ENCODE measurements at regions not wholly inside any gene's neighbourhood (a gene's known extent, or its start where the extent isn't known, plus 50 kb on each side); places are given as distances from the start of the nearest gene placed in this dataset.

- no peak overlapping the region for H3K27ac ChIP-seq
- TF ChIP-seq, protein P1, sequence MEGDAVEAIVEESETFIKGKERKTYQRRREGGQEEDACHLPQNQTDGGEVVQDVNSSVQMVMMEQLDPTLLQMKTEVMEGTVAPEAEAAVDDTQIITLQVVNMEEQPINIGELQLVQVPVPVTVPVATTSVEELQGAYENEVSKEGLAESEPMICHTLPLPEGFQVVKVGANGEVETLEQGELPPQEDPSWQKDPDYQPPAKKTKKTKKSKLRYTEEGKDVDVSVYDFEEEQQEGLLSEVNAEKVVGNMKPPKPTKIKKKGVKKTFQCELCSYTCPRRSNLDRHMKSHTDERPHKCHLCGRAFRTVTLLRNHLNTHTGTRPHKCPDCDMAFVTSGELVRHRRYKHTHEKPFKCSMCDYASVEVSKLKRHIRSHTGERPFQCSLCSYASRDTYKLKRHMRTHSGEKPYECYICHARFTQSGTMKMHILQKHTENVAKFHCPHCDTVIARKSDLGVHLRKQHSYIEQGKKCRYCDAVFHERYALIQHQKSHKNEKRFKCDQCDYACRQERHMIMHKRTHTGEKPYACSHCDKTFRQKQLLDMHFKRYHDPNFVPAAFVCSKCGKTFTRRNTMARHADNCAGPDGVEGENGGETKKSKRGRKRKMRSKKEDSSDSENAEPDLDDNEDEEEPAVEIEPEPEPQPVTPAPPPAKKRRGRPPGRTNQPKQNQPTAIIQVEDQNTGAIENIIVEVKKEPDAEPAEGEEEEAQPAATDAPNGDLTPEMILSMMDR (conservative IDR thresholded peaks at IDR 0.05): no peak
- TF ChIP-seq ZFX (IDR thresholded peaks at IDR 0.05): no peak
Measured at GRCh38 chr4:38189445-38189844, 229.2 kb downstream of the PTTG2 start.

GRCh38 chr4:38190717-38191178, 230.6 kb downstream of the PTTG2 start:
- H3K27ac ChIP-seq: no peak overlapping the region
- TF ChIP-seq, protein P1 (conservative IDR thresholded peaks at IDR 0.05): no peak
- TF ChIP-seq ZFX (IDR thresholded peaks at IDR 0.05): no peak

DNA sequence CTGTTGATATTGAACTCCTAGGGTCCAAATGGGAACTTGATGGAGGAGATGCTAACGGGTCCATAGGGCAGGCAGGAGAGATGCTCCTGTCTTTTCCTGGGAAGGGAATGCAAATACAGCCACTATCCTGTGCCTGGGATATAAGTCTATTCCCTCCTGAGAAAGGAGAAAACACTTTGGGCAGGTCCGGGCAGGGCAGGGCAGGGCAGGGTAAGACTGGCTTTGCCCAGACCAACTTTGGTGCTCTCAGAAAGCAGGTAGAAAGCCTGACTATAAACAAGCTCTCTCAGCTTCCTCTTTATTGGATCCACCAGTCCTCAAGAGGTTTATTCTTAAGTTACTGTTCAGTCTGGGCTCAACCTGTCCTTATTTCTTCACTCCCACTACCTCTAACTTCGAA, 232.3 kb downstream of the PTTG2 start:
- no peak overlapping the region for H3K27ac ChIP-seq
- TF ChIP-seq, protein P1 (conservative IDR thresholded peaks at IDR 0.05): no peak
- TF ChIP-seq ZFX (IDR thresholded peaks at IDR 0.05): no peak

- H3K27ac ChIP-seq: no peak overlapping the region
- TF ChIP-seq ZFX (IDR thresholded peaks at IDR 0.05): no peak
- TF ChIP-seq, protein P1 (conservative IDR thresholded peaks at IDR 0.05): no peak
Measured at GRCh38 chr4:38193236-38193863, 233.2 kb downstream of the PTTG2 start.

DNA sequence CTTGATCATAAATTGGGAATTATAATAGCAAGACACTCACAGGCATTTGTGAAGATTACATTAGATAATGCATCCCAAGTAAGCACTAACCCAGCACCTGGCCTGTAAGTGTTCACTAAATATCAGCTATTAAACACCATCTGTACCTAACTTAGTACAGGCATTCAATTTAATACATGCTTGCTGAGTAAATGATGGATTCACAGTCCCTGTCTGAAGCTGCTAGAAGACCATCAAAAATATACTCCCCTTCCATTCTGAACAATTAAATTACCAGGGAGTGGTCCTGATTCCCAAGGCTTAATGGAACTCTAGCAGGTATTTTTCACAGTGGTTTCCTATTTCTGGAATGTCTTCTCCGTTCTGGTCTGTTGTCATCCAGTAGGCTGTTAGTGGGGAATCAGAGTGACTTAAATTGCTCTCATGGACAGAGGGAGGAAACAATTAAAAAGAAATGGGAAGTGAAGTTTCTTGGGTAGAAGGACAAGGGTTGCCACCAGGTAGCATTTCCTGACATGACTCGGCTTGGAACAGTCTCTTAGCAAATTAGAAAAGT, 233.9 kb downstream of the PTTG2 start:
- no peak for TF ChIP-seq ZFX (IDR thresholded peaks at IDR 0.05)
- TF ChIP-seq, protein P1 (conservative IDR thresholded peaks at IDR 0.05): no peak
- H3K27ac ChIP-seq: no peak overlapping the region

DNA sequence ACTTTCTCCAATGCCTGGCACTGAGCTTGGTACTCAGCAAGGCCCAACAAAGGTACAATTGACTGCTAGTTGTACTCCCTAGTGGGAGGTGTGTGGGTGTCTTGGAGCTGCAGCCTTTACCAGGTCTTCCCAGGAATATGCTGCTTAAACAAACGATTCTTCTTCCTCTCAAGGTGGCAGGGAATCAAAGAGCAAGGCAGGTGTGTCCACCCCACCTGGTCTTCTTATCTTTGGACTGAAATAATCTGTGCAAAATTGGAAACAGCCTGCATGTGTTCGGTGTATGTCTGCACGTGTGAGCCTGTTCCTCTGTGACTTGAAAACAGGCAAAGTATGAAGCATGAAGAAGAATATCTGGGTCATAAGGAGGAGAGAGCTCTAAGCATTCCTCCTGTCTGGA, 235.3 kb downstream of the PTTG2 start:
- TF ChIP-seq, protein P1 (conservative IDR thresholded peaks at IDR 0.05): no peak
- TF ChIP-seq ZFX (IDR thresholded peaks at IDR 0.05): no peak
- no peak overlapping the region for H3K27ac ChIP-seq

DNA sequence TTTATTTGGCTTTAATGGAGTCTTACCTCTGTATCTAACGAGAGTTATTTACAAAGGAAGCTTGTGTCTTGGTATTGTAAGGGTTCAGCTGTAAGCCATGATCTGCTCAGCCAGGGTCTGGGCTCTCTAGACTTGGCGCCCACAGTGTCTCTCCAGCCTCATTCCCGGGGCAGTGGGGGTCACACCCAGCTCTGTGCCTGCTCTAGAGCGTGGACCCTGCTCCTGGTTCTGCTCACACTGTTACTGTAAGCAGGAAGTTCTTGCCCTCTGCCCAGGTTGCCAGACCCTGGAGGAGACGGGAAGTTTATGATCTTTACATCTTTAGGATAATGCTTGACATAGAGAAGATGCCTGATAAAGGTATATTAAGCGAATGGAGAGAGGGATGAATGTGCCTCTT, 235.7 kb downstream of the PTTG2 start:
- TF ChIP-seq ZFX (IDR thresholded peaks at IDR 0.05): no peak
- TF ChIP-seq, protein P1 (conservative IDR thresholded peaks at IDR 0.05): no peak
- H3K27ac ChIP-seq: no peak overlapping the region

All from C4-2B (cell line).